Glutamatergic neuron (in vitro differentiated cells): ENCODE measurements at regions not wholly inside any gene's neighbourhood (a gene's known extent, or its start where the extent isn't known, plus 50 kb on each side); places are given as distances from the start of the nearest gene placed in this dataset.

Experiments used
- DNase-seq: peaks from one replicate; pipeline ENCODE4 v3.0.0; 2022
- H3K27ac Mint-ChIP-seq: one replicate; pipeline ENCODE4 v1.8.0; 2020; ENCODE audit warnings: mild to moderate bottlenecking, mixed read lengths, inconsistent platforms; ENCODE audit not compliant: unreplicated experiment
- H3K27me3 Mint-ChIP-seq: one replicate; pipeline ENCODE4 v1.8.0; 2020; ENCODE audit warnings: mild to moderate bottlenecking, moderate library complexity, mixed read lengths, inconsistent platforms; ENCODE audit not compliant: unreplicated experiment
- H3K36me3 Mint-ChIP-seq: one replicate; pipeline ENCODE4 v1.8.0; 2020; ENCODE audit warnings: mild to moderate bottlenecking, mixed read lengths, inconsistent platforms; ENCODE audit not compliant: unreplicated experiment
- H3K4me1 Mint-ChIP-seq: one replicate; pipeline ENCODE4 v1.8.0; 2020; ENCODE audit warnings: mild to moderate bottlenecking, low read depth, mixed read lengths, inconsistent platforms; ENCODE audit not compliant: unreplicated experiment
- H3K4me3 Mint-ChIP-seq: one replicate; pipeline ENCODE4 v1.8.0; 2020; ENCODE audit warnings: mild to moderate bottlenecking, mixed read lengths, inconsistent platforms; ENCODE audit not compliant: unreplicated experiment
- H3K9me3 Mint-ChIP-seq: one replicate; pipeline ENCODE4 v1.8.0; 2020; ENCODE audit warnings: mild to moderate bottlenecking, moderate library complexity, mixed read lengths, inconsistent platforms; ENCODE audit not compliant: unreplicated experiment
- TF ChIP-seq, protein P1 (sequence below): fragments of 200-600 bp; sonication (generic); IDR thresholded peaks from one replicate; pipeline ENCODE4 v1.5.0; 2021; ENCODE audit not compliant: partially characterized antibody, unreplicated experiment

- no peak overlapping the region for H3K4me3 Mint-ChIP-seq
- no peak for DNase-seq
- H3K27ac Mint-ChIP-seq = no peak overlapping the region
- peaks cover 2% of the 10 kb centered on the region for H3K9me3 Mint-ChIP-seq
- peaks cover under 1% of the 10 kb centered on the region for H3K4me1 Mint-ChIP-seq
- H3K27me3 Mint-ChIP-seq = no peaks in the 10 kb centered on the region
- no peaks in the 10 kb centered on the region for H3K36me3 Mint-ChIP-seq
- TF ChIP-seq, protein P1, sequence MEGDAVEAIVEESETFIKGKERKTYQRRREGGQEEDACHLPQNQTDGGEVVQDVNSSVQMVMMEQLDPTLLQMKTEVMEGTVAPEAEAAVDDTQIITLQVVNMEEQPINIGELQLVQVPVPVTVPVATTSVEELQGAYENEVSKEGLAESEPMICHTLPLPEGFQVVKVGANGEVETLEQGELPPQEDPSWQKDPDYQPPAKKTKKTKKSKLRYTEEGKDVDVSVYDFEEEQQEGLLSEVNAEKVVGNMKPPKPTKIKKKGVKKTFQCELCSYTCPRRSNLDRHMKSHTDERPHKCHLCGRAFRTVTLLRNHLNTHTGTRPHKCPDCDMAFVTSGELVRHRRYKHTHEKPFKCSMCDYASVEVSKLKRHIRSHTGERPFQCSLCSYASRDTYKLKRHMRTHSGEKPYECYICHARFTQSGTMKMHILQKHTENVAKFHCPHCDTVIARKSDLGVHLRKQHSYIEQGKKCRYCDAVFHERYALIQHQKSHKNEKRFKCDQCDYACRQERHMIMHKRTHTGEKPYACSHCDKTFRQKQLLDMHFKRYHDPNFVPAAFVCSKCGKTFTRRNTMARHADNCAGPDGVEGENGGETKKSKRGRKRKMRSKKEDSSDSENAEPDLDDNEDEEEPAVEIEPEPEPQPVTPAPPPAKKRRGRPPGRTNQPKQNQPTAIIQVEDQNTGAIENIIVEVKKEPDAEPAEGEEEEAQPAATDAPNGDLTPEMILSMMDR = no peak
Measured at GRCh38 chr16:52906281-52906680, 146.4 kb downstream of the CHD9NB start.

DNA sequence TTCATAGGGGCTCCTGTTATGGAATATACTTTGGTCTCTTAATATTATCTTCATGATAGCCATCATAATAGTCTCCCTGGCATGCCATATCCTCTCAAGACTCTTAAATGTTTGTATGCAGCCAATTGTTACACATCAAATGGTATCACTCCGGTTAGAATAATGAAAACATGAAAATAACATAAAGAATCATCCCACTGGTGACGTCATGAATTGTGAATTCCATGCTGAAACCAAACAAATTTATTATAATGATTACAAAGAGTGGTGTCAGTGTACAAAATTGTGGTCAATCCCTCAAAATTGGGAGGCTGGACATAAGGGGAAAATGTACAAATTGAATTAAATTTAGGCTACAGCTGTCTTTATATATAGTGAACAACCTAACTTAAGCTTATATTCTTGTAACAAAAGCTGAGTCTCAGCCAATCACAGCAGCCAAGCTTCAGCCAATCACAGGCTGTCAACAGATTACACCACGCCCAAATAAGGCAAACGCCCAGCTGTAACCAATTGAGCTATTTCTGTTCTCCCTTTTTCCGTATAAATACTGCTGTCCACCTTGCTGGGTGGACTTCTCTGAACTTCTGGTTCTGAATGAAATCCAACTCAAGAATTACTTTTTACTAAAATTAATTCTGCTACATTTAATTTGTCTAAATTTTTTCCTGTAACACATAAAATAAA lies 156.1 kb downstream of the CHD9NB start:
- Mint-ChIP-seq H3K36me3 (peaks cover 8% of the 10 kb centered on the region), H3K27me3 (peaks cover 2% of the 10 kb centered on the region), H3K27ac (no peak overlapping the region), H3K4me3 (no peak overlapping the region), H3K4me1 (peaks cover 2% of the 10 kb centered on the region), H3K9me3 (peaks cover 1% of the 10 kb centered on the region)
- TF ChIP-seq, protein P1 = no peak
- DNase-seq = no peak

DNA sequence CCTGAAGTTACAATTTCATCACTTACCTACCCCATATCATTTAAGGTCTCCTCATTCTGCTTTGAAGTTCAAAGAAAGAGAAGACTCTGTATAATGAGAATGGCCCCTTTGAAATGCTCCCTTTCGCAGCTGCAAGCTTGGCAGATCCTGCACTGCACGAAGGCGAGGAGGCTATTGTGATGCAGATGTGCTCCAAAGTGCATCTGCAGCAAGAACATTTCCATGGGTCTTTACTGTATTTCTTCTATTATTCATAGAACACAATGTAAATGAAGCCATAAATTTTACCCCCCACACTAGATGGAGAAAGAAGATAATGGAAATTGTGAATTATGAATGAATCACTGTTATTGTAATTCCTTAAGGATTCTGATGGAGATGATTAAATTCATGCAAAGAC lies 178.7 kb downstream of the CHD9NB start:
- no peak for DNase-seq
- Mint-ChIP-seq H3K27me3 (no peaks in the 10 kb centered on the region), H3K4me1 (no peaks in the 10 kb centered on the region), H3K36me3 (peaks cover 2% of the 10 kb centered on the region), H3K27ac (no peak overlapping the region), H3K4me3 (no peak overlapping the region), H3K9me3 (no peaks in the 10 kb centered on the region)
- TF ChIP-seq, protein P1 = no peak

DNA sequence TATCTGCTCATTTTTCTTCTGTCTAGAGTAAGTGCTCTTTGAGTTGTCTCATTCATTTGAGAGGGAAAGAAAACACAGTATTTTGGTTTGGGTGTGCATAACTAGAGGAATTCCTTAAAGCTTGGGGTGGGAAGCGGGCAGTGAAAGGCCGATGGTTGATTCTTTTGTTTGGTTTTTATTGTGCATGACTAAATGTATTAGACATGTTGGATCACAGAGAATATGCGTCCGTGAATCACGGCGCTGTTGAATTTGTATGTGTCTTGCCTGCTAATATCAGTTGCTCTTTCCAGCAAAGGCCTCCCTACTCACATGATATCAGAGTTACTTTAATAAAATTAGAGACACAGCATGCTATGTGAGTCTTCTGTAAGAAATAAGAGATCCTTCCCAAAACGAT lies 180.0 kb downstream of the CHD9NB start:
- H3K27ac Mint-ChIP-seq = no peak overlapping the region
- H3K4me1 Mint-ChIP-seq = no peaks in the 10 kb centered on the region
- no peak for DNase-seq
- H3K27me3 Mint-ChIP-seq = no peaks in the 10 kb centered on the region
- no peak overlapping the region for H3K4me3 Mint-ChIP-seq
- TF ChIP-seq, protein P1 = no peak
- H3K9me3 Mint-ChIP-seq = no peaks in the 10 kb centered on the region
- peaks cover 6% of the 10 kb centered on the region for H3K36me3 Mint-ChIP-seq

- no peak overlapping the region for H3K27ac Mint-ChIP-seq
- no peak overlapping the region for H3K4me3 Mint-ChIP-seq
- DNase-seq = no peak
- no peaks in the 10 kb centered on the region for H3K4me1 Mint-ChIP-seq
- no peaks in the 10 kb centered on the region for H3K27me3 Mint-ChIP-seq
- no peaks in the 10 kb centered on the region for H3K9me3 Mint-ChIP-seq
- H3K36me3 Mint-ChIP-seq = peaks cover 6% of the 10 kb centered on the region
- TF ChIP-seq, protein P1 = no peak
Measured at GRCh38 chr16:52871481-52871880, 181.2 kb downstream of the CHD9NB start.
